ENCODE measurements at regions not wholly inside any gene's neighbourhood (a gene's known extent, or its start where the extent isn't known, plus 50 kb on each side); places are given as distances from the start of the nearest gene placed in this dataset.

- TF ChIP-seq POLR2AphosphoS5 (IDR thresholded peaks at IDR 0.05) = no peak
- TF ChIP-seq CTCF (IDR thresholded peaks at IDR 0.05) = no peak
- no peak for TF ChIP-seq POLR2A (IDR thresholded peaks at IDR 0.05)
Observed at GRCh38 chr12:100716945-100717732, 77.4 kb upstream of the ANO4 start.

Measured in prostate gland (tissue), 2 donors.